GM18868 (cell line): ENCODE measurements at regions not wholly inside any gene's neighbourhood (a gene's known extent, or its start where the extent isn't known, plus 50 kb on each side); places are given as distances from the start of the nearest gene placed in this dataset.
"Not testable (repeated sequence)": the region's sequence is repeated elsewhere in the genome, so short reads cannot be mapped to it uniquely, and the experiment has no call there.

Source experiments
- ATAC-seq: cut with Tn5 transposase; IDR thresholded peaks from one replicate; pipeline ENCODE4 v1.9.1; 2021; ENCODE audit warnings: mild to moderate bottlenecking, moderate library complexity; ENCODE audit not compliant: unreplicated experiment

- ATAC-seq = no peak
Observed at GRCh38 chr2:16034975-16035746, 94.8 kb downstream of the MYCN start.

GRCh38 chr2:16034151-16034974, 94.0 kb downstream of the MYCN start:
- no peak for ATAC-seq

GRCh38 chr2:16033032-16033293, 92.6 kb downstream of the MYCN start:
- ATAC-seq = no peak

GRCh38 chr2:16032282-16033031, 92.1 kb downstream of the MYCN start:
- no peak for ATAC-seq

- no peak for ATAC-seq
Observed at GRCh38 chr2:16031848-16032159, 91.5 kb downstream of the MYCN start.

- ATAC-seq = no peak
Observed at GRCh38 chr2:16031058-16031847, 90.9 kb downstream of the MYCN start.

- no peak for ATAC-seq
Observed at GRCh38 chr2:16030206-16031057, 90.1 kb downstream of the MYCN start.

GRCh38 chr2:16028644-16029043, 88.3 kb downstream of the MYCN start:
- ATAC-seq = no peak

- ATAC-seq = no peak
Observed at GRCh38 chr2:16026816-16027501, 86.6 kb downstream of the MYCN start.

- ATAC-seq = no peak
Observed at GRCh38 chr2:16025876-16026640, 85.7 kb downstream of the MYCN start.

- no peak for ATAC-seq
Observed at GRCh38 chr2:16025211-16025875, 85.0 kb downstream of the MYCN start.

GRCh38 chr2:16024628-16025027, 84.3 kb downstream of the MYCN start:
- not testable (repeated sequence) for ATAC-seq

- ATAC-seq = no peak
Observed at GRCh38 chr2:16023506-16024360, 83.4 kb downstream of the MYCN start.

- no peak for ATAC-seq
Observed at GRCh38 chr2:16022548-16023240, 82.3 kb downstream of the MYCN start.

GRCh38 chr2:16021611-16022363, 81.4 kb downstream of the MYCN start:
- ATAC-seq = no peak

- no peak for ATAC-seq
Observed at GRCh38 chr2:16020389-16021008, 80.1 kb downstream of the MYCN start.
